ENCODE measurements at regions not wholly inside any gene's neighbourhood (a gene's known extent, or its start where the extent isn't known, plus 50 kb on each side); places are given as distances from the start of the nearest gene placed in this dataset.

GRCh38 chr14:34030864-34031263 is 80.0 kb upstream of the EGLN3 start:
- Histone ChIP-seq H3K36me3 (no peaks in the 10 kb centered on the region), H3K27me3 (no peaks in the 10 kb centered on the region), H3K9me3 (no peaks in the 10 kb centered on the region), H3K4me1 (no peaks in the 10 kb centered on the region), H3K27ac (no peak overlapping the region), H3K4me3 (no peak overlapping the region)
- ATAC-seq (no peak), DNase-seq (no peak)
- intact Hi-C loops (cut with DNase I): no loop called here
- 50% methylated on average over 1 of the region's 1 CpG for WGBS (ENCODE audit: insufficient coverage, low coverage, low lambda C conversion rate, missing lambda C conversion rate)
- no peak for TF ChIP-seq CTCF (IDR thresholded peaks at IDR 0.05)
- TF ChIP-seq POLR2A (IDR thresholded peaks at IDR 0.05): no peak

GRCh38 chr14:34029921-34030334 is 79.1 kb upstream of the EGLN3 start:
- no peaks in the 10 kb centered on the region for H3K36me3 ChIP-seq
- ATAC-seq (no peak), DNase-seq (no peak)
- H3K27me3 ChIP-seq: no peaks in the 10 kb centered on the region
- H3K9me3 ChIP-seq: no peaks in the 10 kb centered on the region
- WGBS (ENCODE audit: insufficient coverage, low coverage, low lambda C conversion rate, missing lambda C conversion rate): 53% methylated on average over 3 of the region's 6 CpGs
- TF ChIP-seq POLR2A (IDR thresholded peaks at IDR 0.05) (no peak), CTCF (IDR thresholded peaks at IDR 0.05) (no peak)
- intact Hi-C loops (cut with DNase I): no loop called here
- H3K4me3 ChIP-seq: no peak overlapping the region
- no peaks in the 10 kb centered on the region for H3K4me1 ChIP-seq
- H3K27ac ChIP-seq: no peak overlapping the region

- intact Hi-C loops (cut with DNase I): no loop called here
- Histone ChIP-seq H3K27ac (no peak overlapping the region), H3K4me3 (no peak overlapping the region), H3K36me3 (no peaks in the 10 kb centered on the region), H3K27me3 (no peaks in the 10 kb centered on the region), H3K9me3 (no peaks in the 10 kb centered on the region), H3K4me1 (no peaks in the 10 kb centered on the region)
- TF ChIP-seq CTCF (IDR thresholded peaks at IDR 0.05) (no peak), POLR2A (IDR thresholded peaks at IDR 0.05) (no peak)
- ATAC-seq (no peak), DNase-seq (no peak)
- 85% methylated on average over 5 of the region's 6 CpGs for WGBS (ENCODE audit: insufficient coverage, low coverage, low lambda C conversion rate, missing lambda C conversion rate)
Observed at GRCh38 chr14:34027990-34028495, 77.2 kb upstream of the EGLN3 start.

- TF ChIP-seq CTCF (IDR thresholded peaks at IDR 0.05): no peak
- TF ChIP-seq POLR2A (IDR thresholded peaks at IDR 0.05): no peak
- Histone ChIP-seq H3K27me3 (no peaks in the 10 kb centered on the region), H3K9me3 (no peaks in the 10 kb centered on the region), H3K4me3 (no peak overlapping the region), H3K36me3 (no peaks in the 10 kb centered on the region), H3K27ac (no peak overlapping the region), H3K4me1 (no peaks in the 10 kb centered on the region)
- DNase-seq (no peak), ATAC-seq (no peak)
- 59% methylated on average over 3 of the region's 3 CpGs for WGBS (ENCODE audit: insufficient coverage, low coverage, low lambda C conversion rate, missing lambda C conversion rate)
- intact Hi-C loops (cut with DNase I): no loop called here
Observed at GRCh38 chr14:34027130-34027989, 76.5 kb upstream of the EGLN3 start.

All from right lobe of liver (tissue), 6 donors.